OCI-LY7 (cell line): ENCODE measurements at regions not wholly inside any gene's neighbourhood (a gene's known extent, or its start where the extent isn't known, plus 50 kb on each side); places are given as distances from the start of the nearest gene placed in this dataset.

Experiments used
- CTCF ChIP-seq: fragments of 200-600 bp; sonication (generic); conservative IDR thresholded peaks from 2 replicates; pipeline ENCODE4 v1.5.1; 2014; ENCODE audit warnings: mild to moderate bottlenecking, antibody characterized with exemption, low read length, moderate library complexity, mixed read lengths
- EZH2phosphoT487 ChIP-seq: fragments of 200-600 bp; sonication (generic); IDR thresholded peaks from 2 replicates; pipeline ENCODE4 v1.6.1; 2018; ENCODE audit warnings: low read depth, borderline replicate concordance, mild to moderate bottlenecking, mixed run types, antibody characterized with exemption, low read length, moderate library complexity, mixed read lengths

- TF ChIP-seq CTCF (no peak), EZH2phosphoT487 (no peak)
These were observed 72.4 kb upstream of the TAC1 start for GRCh38 chr7:97659363-97660045.
